ENCODE measurements at regions not wholly inside any gene's neighbourhood (a gene's known extent, or its start where the extent isn't known, plus 50 kb on each side); places are given as distances from the start of the nearest gene placed in this dataset.

DNA sequence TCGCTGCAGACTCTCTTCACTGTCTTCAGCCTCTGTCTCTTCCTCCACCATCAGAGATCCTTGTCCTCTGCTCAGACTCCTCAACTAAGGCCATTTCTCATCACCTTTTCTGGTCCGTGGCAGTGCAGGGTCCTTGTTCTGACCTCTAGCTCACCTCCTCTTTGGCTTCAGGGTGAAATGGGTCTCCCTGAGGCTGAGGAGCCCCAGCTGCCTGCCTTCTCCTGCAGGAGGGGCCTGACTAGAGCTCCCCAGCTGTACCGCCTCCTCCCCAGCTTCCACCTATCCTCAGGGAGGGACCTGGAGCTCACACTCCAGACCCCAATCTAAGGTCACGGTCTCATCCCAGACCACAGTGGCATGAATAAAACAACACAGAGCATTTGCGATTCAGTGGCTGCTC is 203.0 kb downstream of the TRIM29 start:
- DNase-seq, result no peak

DNA sequence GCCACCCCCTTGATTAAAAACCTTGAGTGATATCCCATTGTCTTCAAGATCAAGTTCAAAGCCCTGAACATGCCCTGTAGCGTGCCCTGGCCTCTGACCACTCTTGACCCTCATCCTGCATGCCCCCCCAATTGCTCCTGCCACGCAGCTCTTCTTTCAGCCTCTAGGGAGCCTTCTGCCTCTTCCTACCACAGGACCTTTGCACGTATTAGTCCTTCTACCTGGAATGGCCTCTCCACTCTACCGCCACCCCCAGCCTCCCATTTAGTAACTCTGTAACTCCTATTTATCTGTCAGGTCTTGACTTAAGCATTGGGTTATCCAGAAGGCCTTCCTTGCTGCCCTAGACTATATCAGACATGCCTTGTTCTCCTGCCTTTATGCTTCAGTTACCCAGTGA is 203.6 kb downstream of the TRIM29 start:
- no peak for DNase-seq

DNA sequence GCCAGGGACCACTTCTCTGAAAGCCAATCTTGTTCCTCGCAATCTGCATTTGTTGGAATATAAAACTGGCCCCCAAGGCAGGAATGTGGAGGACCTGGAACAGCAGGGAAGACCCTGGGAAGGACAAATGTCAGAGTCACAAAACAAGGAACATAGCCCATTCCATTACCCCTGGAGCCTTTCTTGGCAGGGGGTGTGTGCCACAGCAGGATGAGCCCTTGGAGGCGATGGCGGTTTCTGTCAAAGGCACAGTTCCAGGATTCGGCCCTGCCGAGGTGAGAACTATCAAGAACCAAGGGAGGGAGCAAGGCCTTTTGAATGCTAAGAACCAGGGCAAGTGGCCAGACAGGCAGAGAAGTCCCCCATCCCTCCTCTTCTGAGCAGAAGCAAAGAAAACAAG is 204.3 kb downstream of the TRIM29 start:
- DNase-seq, result no peak

DNA sequence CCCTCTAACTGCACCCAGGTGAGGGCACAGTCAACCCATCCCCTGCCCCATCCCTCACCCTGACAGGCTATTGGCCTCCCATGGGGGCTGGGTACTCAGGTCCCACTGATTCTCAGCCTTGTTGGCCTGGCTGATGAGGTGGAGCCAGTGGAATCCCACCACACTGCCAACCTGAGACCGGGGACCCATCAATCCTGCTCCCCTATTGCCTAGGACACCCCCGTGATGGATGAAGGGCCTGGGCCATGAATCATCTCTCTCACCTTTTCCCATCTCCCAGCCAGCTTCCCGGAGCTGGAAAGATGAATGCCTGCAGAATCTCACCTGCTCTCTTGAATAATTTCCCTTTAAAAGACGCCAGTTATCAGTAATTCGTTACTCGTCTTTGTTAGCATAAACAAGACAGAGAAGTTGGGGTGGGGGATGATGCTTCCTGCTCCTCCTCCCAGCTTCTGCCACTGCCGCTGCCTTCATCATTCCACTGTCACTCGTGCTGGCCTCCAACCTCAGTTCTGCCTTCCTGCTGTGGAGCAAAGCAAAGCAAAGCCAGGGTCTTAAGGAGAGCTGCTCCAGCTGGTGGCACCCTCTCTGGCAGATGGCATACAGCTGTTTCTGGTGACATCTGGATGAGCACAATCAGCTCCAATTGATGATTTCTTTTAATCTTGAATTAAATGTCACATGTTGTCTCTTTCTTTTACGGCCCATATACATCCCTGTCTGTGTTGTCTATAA is 204.0 kb upstream of the NECTIN1 start:
- DNase-seq, result no peak

DNA sequence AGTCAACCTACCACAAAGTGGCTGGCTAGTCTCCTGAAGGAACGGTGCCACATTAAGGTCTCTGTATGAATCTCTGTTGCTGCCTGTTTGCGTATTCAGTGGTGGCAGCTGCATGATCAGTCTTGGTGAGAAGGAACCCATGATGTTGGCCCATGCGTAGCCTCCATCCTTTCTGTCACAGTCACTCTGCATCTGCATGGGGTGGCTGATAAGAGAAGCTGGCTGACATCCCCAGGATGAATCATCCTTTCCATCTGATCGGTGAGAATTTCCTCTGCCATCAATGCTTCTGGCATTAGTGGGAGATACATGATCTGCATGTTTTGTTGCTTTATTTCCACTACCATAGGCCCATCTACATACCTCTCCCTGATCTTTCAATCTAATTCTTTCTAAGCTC is 199.0 kb upstream of the NECTIN1 start:
- no peak for DNase-seq

DNA sequence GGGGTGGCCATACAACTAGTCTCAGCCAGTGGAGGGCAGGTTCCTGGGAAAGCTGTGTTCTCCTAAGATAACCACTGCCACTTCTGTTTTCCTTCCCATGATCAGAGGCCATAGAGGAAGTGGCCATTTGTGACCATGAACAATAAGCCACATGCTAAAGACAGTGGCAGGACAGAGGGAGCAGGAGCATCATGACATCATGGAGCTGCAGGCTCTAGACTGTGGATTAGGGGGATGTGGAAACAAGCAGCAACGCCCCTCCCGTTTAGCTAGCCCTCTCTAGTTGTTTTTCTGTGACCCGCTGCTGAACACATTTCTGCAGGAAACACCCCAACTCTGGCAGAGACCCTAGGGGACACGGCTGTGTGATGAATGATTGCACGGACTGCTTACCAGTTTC is 195.0 kb upstream of the NECTIN1 start:
- no peak for DNase-seq

DNA sequence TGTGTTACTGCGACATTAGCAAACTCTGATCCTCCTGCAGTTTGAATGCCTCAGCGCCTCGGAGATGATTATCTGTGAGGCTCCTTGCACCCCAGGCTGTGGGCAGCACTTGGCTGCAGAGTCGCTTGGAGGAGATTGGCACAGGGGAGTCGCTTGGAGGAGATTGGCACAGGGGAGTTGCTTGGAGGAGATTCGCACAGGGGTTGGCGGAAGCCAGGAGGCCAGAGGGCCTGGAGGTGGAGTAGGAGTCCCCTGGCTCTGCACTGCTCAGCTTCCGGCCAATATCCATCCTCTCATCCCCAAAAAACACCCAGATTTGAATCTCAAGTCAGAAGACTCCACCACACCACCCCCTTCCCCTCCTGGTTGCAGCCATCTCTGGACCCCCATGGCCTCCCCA is 192.6 kb upstream of the NECTIN1 start:
- no peak for DNase-seq

DNA sequence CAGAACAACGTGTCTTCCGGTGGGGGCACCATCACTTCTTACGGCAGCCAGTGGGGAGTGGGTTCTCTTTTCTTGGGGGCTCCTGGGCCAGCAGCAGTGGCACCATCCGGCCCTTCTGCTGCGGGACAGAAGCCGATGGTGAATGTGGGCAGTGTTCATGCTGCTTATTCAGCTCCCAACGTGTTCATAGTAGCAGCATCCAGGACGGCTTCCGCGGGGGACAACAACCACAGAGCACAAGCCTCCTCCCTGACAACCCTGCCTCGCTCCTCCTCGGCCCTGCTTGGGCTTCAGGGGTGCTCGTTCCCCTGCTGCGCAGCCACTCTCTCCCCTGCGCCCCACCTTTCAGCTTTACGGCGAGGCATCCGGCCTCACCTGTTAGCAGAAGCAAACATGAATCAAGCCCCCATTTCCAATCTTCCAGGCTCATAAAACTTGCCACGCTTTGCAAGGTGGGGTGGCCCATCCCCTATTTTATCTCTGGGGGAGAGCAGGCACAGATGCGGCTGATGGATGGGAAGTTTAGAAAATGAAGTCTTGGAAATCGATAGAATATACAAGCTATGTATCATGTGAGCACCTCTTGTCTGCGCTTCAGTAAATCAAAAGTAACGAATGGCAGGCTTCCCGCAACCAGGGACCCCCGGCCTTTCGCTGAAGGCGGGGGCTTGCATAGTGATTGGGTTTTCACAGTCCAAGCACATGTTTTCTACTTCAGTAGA is 191.8 kb upstream of the NECTIN1 start:
- DNase-seq, result no peak

DNA sequence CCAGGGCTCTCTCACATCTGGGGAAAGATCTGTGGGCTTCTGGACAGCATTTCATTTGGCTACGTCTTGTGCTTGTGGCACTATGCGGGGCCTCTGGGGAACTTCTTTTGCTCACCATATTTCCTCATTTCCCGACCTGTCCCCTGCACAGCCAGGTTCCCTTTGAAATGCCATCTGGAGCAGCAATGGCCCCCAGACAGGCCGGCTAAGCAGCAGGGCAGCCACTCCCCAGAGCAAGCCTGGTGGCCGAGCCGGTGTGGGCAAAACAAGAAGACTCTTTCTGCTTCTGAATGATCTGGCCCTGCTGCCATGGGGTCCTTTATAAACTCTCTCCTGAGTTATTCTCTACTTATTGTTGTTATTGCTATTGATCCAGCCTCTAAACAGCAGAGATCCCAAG is 190.7 kb upstream of the NECTIN1 start:
- no peak for DNase-seq

DNA sequence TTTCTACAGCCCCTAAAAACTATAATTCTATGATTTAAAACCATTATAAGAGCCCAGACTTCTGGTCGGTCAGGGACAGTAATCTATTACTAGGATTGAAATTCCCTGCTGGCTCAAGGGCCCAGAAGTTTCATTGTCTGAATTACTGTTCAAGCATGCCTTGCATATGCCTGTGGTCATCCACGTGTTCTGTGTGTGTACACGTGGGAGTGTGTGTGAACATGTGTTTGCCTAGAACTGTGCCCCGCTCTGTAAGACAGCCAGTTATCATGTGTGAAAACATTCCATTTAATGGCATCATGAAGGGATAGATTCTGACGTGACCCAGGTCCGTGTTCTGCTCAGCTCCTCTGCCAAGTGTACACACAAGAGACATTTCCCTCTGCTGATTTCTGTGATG is 189.3 kb upstream of the NECTIN1 start:
- no peak for DNase-seq

DNA sequence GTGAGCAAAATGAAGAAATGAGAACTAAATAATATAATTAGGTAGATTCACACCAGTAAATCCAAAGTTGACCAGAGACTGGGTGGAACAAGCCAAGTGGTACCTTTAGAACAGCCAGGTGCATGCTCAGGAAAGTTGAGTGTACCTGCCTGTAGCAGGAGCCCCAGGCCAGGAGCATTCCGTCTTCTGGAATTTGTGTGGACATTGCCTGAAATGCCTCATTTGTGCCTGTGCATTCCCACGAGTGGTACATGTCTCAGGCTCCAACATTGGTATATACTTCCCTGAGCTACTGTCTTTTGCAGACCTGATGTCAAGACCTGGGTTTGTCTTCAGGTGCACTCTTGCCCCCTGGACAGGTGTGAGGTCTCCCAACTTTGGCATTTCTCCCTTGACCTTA is 187.6 kb upstream of the NECTIN1 start:
- no peak for DNase-seq

DNA sequence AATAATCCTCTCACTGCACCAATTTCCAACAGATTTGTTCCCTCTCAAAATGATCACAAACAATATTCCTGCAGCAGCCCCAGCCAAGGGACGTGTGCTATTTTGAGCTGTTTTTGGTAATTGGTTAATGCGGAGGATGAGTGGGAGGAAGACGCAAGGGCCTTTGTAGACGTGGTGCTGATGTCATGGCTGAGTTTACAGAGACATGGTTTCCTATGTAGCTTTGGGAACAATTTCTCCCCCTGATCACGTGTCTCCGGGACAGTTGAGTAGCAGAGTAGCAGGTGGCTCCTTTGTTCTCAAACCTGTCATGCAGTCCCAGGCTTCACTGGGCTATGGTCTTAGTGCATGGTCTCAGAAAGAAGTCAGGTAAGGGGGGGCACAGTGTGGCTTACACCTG is 183.2 kb upstream of the NECTIN1 start:
- no peak for DNase-seq

DNA sequence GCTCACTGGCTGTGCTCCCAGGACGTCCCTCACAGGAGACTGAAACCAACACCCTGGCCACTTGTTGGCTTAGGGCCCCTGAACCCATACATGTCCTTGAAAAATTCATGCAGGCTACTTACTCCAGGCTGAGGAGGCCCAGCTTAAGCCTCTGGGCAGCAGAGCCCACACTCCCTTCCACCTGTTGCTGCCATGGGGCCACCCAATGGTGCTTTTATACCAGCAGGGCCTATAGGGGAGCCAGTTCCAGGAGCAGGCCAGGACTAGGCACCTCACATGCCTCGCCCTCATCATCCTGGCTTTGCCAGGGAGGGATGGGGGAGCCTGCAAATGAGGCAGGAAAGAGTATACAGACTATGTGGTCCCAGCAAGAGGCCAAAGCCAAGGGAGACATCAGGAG is 181.7 kb upstream of the NECTIN1 start:
- DNase-seq, result no peak

DNA sequence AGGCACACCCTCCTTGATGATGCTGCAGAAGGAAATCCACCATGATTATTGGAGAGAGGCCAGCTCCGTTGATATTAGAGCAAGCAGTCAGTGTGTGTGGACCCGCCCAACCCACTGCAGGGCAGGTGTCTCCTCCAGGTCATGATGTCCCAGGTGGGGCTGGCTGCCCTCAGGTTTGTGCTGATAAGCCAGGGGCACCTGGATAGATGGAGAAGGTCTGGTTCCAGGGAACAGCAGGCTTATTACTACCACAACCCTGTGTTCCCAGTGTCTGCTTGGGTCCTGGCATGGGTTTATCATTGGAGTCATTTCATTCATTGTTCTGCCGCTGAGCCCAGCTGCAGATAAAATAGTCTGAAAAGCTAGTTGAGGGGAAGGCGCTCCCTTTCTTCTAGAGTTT is 181.1 kb upstream of the NECTIN1 start:
- DNase-seq, result no peak

DNA sequence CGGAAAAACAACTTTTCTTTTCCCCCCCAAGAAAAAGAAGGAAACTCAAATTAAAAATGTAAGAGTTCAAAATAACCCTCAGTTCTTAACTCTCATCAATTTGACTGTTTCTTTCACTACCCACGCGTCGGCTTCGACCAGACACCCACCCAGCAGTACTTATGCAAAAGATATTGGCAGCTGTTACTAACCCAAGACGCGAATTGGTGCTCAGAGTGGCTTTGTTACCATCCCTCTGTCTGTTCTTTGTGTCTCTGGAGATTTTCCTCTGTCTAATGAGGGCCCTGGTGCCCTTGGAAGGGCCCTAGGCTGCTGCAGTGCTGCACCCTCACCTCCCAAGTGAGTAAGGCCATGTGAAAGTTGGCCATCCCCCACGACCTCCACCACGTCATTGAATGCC is 180.5 kb upstream of the NECTIN1 start:
- DNase-seq, result no peak

DNA sequence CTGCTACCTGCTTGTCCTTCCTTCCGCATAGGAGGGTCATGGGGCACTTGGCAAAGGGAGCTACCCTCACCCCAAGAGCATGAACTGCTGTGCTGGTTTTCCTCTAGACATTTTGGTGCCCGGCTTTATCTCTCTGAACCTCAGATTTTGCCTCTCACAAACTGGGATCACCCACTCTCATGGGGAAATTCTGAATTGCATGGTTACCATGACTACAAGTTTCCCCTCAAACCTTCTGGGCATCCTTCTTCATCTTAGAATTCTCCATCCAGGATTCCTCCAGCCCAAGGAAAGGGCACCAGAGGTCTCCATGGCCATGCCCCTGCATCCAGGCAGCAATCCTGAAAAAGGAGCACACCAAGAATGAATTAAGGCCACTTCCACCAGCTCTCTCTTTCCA is 180.1 kb upstream of the NECTIN1 start:
- DNase-seq, result no peak

DNA sequence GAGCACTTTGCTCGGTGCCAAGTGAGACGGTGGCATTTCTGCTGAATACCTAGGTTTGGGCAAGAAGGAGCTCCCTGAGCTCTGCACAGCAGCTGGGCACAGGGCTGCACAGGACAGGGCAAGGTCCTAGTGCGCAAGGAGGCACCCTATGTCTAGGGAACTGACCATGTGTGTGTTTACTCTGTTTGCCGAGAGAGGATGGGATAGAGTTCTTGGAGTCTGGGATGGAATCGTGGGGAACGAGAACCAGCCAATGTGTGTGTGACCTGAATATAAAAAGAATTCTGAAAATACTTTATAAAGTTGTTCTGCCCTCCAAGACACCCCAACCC is 179.5 kb upstream of the NECTIN1 start:
- DNase-seq, result no peak

DNA sequence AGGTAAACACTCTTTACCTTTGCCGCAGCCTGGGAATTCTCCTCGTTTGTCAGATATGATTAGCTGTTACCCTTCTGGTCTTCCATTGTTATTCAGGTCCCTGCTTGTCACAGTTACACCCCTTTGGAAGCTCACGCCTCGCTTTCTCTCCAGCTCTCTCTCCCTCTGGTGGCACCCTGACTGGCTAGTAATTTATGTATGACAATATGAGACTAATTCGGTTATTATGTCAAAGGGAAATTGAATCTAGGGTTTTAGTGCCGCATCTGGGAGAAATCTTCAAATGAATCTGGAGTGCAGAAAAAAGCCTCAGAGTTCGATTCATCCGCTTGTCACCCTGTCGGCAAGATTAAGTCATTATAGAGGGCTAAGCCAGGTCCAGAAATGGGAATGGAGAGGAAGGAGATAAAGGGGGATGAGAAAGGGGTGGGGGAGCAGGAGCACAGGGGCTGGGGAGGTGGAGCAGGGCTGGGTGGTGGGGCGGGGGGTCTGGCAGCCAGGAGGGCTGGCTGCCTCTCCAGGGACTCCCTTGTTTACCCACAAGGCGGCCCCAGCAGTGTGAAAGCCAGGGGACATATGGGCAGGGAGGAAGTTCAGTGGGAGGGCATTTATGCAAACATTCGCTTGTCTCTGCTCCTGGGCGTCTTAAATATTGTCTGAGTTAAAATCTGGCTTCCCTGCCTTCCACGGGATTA is 179.0 kb upstream of the NECTIN1 start:
- DNase-seq, result no peak

DNA sequence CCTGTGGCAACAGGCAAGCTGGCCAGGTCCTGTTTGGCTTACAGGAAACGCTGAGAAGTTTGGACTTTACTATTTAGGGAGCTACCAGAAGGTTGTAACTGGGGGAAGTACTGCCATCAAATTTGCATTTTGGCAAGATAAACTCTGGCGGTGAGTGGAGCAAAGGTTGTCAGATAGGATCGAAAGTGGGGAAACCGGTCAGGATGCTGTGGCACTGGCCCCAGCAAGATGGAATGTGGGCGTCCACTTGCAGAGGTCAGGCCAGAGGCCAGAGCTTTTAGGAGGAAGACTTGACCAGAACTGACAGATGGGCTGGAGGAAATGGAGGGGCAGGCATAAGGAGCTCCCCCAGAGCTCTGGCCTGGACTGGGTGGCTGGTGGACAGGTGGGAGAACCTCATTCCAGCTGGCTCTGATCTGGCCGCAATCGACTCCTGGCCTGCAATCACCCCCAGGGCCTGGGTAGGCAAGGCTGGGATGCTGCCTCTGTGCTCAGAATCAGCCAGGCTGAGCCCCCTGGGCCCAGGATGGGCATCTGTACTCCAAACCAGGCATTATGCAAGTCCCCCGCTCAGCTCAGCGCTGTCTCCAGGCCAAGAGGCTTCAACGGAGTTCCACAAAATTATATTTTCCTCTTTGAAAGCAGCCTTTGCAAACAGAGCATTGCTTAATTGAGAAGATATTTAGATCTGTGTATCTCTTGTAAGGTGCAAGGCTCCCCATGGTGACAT is 178.3 kb upstream of the NECTIN1 start:
- no peak for DNase-seq

DNA sequence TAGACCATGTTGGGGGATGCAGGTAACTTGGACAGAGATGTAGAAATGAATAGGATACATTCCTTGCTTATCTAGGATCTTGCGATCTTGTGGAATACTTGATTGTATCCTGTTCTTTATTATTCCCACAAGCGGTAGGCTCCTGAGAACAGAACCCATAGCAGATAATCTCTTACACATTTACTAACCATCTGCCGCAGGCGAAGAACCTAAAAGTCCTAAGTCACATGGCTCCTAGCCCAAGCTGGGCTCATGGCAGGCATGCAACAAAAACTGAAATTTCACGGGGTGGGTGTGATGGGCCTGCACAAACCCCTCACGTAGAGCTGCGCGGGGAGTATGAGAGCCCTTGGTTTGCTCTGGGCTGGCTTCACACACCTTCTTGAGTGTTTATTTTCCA is 177.4 kb upstream of the NECTIN1 start:
- DNase-seq, result no peak

DNA sequence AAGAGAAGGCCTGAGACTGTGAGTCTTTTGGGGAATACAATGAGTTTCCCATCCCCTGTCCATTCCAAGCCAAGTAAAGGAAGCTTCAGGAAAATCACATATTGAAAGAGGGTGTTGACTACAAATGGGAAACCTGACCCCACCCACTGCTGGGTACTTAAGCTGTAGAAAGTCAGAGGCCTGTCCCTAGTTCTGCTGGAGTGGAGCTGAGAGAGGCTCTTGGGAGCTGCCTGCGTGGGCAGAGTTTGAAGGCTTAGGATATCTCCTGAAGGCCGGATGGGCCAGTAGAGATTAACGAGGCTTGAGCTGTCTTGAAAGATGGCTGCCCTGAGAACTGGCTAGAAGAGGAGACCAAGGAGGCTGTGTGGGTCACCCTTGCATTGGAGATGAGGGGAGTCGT is 176.2 kb upstream of the NECTIN1 start:
- no peak for DNase-seq

DNA sequence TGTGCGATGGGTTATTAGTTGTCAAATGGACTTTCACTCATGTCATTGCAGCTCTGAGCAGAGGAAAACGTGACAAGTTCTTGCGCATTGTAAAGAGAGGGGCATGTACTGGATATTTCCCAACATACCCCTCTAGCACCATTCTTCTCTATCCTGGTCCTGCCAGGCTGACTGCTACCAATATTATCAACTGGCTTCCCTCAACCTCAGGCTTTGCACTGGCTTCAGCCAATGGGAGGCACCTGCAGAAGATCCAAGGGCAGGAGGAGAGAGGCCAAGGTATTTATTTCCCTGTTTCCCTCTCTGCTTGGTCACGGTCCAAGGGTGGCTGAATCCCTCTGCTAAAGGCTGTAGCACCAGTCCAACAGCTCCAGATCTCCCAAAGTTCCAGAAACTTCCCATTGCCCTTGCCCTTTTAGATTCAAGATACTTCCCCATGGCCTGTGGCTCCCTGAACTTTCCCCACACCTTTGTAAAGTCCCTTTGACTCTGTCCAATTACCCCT is 175.6 kb upstream of the NECTIN1 start:
- no peak for DNase-seq

DNA sequence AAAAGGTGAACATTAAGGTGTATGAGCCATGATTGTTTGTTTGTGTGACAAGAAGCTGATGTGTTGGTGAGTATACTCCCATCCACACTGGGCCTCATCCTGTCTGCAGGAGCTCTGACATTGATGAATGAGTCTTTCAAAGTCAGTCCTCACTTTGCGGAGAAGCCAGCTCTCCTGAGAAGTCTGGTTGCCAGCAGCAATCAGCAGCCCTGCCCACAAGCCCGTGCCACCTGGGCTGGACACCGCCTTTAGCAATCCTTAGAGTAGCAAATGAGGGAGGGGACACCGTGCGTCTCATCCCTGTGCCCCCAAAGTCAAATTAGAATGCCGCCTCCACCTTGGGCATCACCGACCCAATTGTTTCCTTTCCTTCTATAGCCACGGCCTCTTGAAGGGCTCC is 174.8 kb upstream of the NECTIN1 start:
- no peak for DNase-seq

DNA sequence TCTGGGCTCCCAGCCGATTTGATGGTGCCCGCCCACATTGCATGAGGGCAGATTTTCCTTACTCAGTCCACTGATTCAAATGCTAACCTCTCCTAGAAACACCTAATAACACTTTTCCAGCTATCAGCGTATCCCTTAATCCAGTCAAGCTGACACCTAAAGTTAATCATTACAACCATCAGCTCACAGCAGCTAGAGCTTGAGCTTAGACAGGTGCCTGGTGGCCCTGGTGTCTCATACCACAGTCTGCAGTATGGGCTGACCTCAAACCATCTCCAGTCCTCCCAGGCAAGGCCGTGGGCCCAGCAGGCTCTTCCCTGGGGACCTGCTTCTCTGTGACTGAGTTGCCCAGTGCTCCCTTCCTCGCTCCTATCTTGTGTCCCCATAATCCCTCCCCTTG is 174.4 kb upstream of the NECTIN1 start:
- no peak for DNase-seq

All from HCEC 1CT (cell line).